SJSA1 (cell line): ENCODE measurements at regions not wholly inside any gene's neighbourhood (a gene's known extent, or its start where the extent isn't known, plus 50 kb on each side); places are given as distances from the start of the nearest gene placed in this dataset.

ENCODE experiments used
- DNase-seq, 2 experiments: peaks; one replicate each; pipeline ENCODE4 v3.0.0-alpha.2; 2015 to 2020; ENCODE audit warnings: low spot score in 2 of 2, low read depth in 1 of 2
- H3K27ac ChIP-seq: fragments of 250-450 bp; sonication (Bioruptor Pico); 2 replicates; pipeline ENCODE4 v1.5.1; 2020; ENCODE audit warnings: mild to moderate bottlenecking, moderate library complexity
- H3K27me3 ChIP-seq: fragments of 250-450 bp; sonication (Bioruptor Pico); replicated peaks from 2 replicates; pipeline ENCODE4 v1.5.1; 2020; ENCODE audit warnings: mild to moderate bottlenecking, moderate library complexity
- H3K36me3 ChIP-seq: fragments of 250-450 bp; sonication (Bioruptor Pico); 2 replicates; pipeline ENCODE4 v1.5.1; 2020; ENCODE audit warnings: mild to moderate bottlenecking
- H3K4me1 ChIP-seq: fragments of 250-450 bp; sonication (Bioruptor Pico); replicated peaks from 2 replicates; pipeline ENCODE4 v1.6.1; 2021; ENCODE audit warnings: mild to moderate bottlenecking
- H3K4me3 ChIP-seq: fragments of 250-450 bp; sonication (Bioruptor Pico); 2 replicates; pipeline ENCODE4 v1.5.1; 2020; ENCODE audit warnings: mild to moderate bottlenecking
- H3K9me3 ChIP-seq: fragments of 250-450 bp; sonication (Bioruptor Pico); replicated peaks from 2 replicates; pipeline ENCODE4 v1.5.1; 2020; ENCODE audit warnings: mild to moderate bottlenecking

DNA sequence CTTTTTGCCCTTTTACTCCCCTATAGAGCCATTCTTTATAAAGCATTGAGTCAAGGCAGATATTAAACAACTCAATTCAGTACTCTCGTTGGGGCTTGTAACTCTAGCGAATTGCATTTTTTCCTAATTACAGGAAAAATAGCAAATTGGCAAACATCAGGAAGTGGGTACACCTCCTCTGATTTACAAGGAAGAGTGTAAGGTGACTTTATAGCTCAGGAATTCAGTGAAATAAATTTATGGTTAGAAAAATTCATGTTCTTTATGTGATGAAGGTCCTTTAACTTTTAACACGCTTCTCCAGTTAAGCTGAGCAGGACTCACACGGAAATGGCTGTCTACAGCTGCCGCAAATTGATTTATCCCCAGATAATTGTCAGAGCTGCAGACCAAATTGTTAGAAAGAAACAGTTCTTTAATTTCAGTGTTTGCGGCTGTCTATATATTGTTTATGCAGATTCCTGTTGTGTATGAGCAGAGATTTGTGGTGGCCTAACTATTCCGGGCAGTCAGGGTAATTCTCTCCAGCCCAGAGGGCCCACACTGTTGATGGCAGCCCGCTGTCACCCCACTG, 151.1 kb upstream of the MKI67 start:
- Histone ChIP-seq H3K9me3 (no peaks in the 10 kb centered on the region), H3K4me1 (no peaks in the 10 kb centered on the region), H3K27ac (no peak overlapping the region), H3K4me3 (no peak overlapping the region), H3K27me3 (no peaks in the 10 kb centered on the region), H3K36me3 (no peaks in the 10 kb centered on the region)
- DNase-seq: no peak

DNA sequence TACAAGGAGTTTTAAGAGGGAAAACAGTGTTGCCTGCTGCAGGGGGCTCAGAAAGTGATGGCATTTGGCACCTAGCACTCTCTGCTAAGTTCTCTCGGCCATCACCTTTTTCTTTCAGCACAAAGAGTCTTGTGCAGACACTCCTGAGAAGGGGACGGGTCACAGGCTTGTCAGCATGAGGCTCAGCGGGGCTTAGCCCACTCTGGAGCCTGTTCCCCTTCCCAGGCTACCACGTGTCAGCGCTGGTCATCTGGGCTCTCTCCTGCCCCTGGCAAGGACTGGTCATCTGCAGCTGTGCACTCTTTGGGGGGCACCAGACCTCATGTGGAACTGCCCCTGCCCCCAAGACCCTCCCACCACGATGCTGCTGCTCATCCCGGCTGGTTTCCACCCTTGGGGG, 152.1 kb upstream of the MKI67 start:
- no peaks in the 10 kb centered on the region for H3K4me1 ChIP-seq
- H3K36me3 ChIP-seq: no peaks in the 10 kb centered on the region
- H3K27ac ChIP-seq: no peak overlapping the region
- no peaks in the 10 kb centered on the region for H3K9me3 ChIP-seq
- no peaks in the 10 kb centered on the region for H3K27me3 ChIP-seq
- H3K4me3 ChIP-seq: no peak overlapping the region
- DNase-seq: no peak

DNA sequence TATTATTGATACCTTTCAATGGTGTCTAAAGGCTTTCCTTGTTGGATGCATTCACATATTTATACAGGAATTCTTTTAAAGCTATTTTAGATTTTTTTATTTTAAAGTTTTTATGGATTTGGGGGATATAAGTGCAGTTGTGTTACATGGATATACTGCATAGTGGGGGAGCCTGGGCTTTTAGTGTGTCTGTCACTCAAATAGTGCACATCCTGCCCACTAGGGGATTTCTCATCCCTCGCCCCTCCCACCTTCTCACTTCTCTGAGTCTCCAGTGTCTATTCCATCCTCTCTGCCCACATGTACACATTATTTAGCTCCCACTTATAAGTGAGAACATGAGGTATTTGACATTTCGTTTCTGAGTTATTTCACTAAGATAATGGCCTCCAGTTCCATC, 154.0 kb upstream of the MKI67 start:
- no peaks in the 10 kb centered on the region for H3K9me3 ChIP-seq
- H3K27me3 ChIP-seq: no peaks in the 10 kb centered on the region
- no peaks in the 10 kb centered on the region for H3K4me1 ChIP-seq
- H3K4me3 ChIP-seq: no peak overlapping the region
- H3K36me3 ChIP-seq: no peaks in the 10 kb centered on the region
- H3K27ac ChIP-seq: no peak overlapping the region
- no peak for DNase-seq

DNA sequence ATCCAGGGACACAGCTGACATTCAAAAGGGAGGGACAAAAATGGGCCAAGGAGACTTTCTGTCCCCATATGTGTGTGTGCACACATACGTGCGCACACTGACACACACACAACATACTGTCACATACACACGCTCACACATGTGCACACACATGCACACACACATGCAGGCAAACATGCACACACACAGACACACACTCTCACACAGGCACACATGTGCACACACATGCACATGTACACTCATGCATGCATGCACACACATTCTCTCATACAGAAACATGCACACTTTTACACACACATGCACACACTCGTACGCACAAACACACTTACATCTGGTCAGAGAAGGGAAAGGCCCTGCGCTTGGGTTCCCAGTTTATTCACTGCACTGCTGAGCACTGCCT, 155.1 kb upstream of the MKI67 start:
- DNase-seq: no peak
- no peaks in the 10 kb centered on the region for H3K27me3 ChIP-seq
- H3K9me3 ChIP-seq: no peaks in the 10 kb centered on the region
- H3K4me3 ChIP-seq: no peak overlapping the region
- no peaks in the 10 kb centered on the region for H3K4me1 ChIP-seq
- no peaks in the 10 kb centered on the region for H3K36me3 ChIP-seq
- H3K27ac ChIP-seq: no peak overlapping the region

DNA sequence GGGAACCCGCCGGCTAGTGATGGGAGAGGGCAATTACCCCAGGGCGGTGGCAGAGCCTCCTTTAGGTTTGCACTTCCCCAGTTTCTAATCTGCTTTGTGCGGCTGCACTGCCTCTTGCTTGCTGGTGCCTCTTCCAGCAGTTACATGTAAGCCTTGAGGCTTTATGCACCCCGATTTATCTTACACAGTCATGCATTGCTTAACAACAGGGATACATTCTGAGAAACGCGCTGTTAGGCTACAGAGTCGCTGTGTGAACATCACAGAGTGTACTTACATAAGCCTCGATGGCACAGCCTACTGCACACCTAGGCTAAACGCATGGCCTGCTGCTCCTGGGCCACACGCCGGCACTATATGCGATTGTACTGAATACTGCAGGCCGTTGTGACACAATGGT, 155.6 kb upstream of the MKI67 start:
- H3K27me3 ChIP-seq: no peaks in the 10 kb centered on the region
- H3K4me3 ChIP-seq: no peak overlapping the region
- H3K36me3 ChIP-seq: no peaks in the 10 kb centered on the region
- DNase-seq: no peak
- H3K9me3 ChIP-seq: no peaks in the 10 kb centered on the region
- no peaks in the 10 kb centered on the region for H3K4me1 ChIP-seq
- H3K27ac ChIP-seq: no peak overlapping the region

DNA sequence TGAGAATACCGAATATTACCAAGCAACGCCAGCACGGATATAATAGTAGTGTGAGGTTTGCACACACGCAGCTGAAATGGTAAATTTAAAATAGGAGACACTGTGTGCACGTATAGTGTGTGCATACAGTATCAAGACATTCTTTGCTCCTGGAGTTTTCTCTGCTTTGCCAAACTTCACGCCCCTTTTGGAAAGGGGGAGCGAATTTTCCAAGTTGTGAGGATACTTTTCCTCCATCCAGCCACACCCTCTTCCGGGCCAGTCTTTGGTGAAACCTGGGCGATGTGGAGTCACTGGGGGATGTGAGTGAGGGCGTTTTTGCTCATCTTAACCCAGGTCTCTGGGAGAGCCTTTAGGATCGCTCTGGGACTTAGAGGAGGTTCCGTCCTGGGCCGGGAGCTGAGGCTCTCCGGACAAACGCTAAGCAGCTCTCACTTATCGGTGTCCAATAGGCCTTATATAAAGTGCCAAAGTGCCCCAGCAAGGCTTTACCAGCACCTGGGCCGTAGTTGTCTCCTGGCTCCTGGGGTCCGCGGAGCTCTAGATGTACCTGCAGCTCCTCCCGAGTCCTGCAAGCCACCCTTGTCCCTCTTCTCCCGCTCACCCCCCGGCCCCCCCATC, 160.0 kb upstream of the MKI67 start:
- no peak overlapping the region for H3K27ac ChIP-seq
- H3K4me3 ChIP-seq: no peak overlapping the region
- no peaks in the 10 kb centered on the region; the same call in 1 of the 2 replicates for H3K27me3 ChIP-seq
- no peaks in the 10 kb centered on the region for H3K36me3 ChIP-seq
- no peaks in the 10 kb centered on the region for H3K4me1 ChIP-seq
- no peak for DNase-seq
- H3K9me3 ChIP-seq: no peaks in the 10 kb centered on the region

DNA sequence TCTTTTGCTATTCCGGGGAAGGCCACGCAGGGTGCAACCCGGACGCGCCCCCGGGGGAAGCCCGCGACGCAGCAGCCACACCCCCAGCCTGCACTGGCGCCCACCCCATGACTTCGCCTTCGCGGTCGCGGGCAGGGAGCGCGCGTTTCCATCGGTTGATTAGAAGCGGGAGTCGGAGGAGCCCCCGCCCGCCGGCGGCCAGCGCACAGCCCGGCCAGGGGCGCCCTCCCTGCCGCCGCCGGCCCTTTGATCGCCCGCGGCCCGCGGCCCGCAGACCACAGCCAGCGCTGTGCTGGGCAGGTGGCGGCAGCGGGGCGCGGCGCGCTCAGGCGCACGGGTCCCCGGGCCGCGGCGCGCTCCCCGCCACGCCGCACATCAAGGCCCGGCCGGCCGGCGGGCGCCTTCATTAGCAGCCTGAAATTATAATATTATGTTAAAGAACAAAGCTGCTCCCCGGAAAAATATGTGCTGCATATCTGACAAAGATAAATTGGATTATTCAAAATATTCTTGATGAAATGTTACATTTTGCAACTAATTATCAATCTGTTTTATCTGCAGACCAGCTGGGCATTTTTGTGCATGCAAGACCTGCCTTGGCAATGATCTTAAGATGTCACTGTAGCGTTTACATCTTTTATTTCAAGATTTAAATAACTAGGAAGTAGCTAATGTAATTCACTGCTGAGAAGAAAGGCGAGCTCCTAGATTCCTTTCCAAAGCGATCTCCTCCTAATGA, 160.7 kb upstream of the MKI67 start:
- H3K27ac ChIP-seq: no peak overlapping the region
- no peak overlapping the region for H3K4me3 ChIP-seq
- H3K4me1 ChIP-seq: no peaks in the 10 kb centered on the region
- no peak for DNase-seq
- H3K36me3 ChIP-seq: no peaks in the 10 kb centered on the region
- H3K27me3 ChIP-seq: no peaks in the 10 kb centered on the region; the same call in 1 of the 2 replicates
- H3K9me3 ChIP-seq: no peaks in the 10 kb centered on the region

DNA sequence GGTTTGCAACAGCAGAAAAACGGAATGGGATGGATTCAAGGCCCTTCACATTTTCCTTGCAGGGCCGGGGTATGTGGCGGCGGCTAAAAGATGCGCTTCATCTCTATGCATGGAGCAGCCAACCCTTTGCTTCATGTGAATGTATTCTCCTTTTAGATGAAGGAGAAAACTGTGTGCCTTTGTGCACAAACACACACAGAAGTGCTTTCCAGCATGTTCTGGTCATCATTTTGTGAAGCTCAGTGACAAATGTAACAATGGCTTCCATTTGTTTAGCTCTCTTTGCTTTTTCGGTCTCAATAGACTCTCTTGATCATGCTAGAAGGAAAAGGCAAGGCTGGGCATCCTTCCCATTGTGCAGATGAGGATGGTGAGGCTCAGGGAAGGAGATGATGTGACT, 161.7 kb upstream of the MKI67 start:
- no peaks in the 10 kb centered on the region for H3K9me3 ChIP-seq
- no peak overlapping the region for H3K4me3 ChIP-seq
- no peak for DNase-seq
- H3K36me3 ChIP-seq: no peaks in the 10 kb centered on the region
- H3K27me3 ChIP-seq: no peaks in the 10 kb centered on the region; the same call in 1 of the 2 replicates
- no peaks in the 10 kb centered on the region for H3K4me1 ChIP-seq
- no peak overlapping the region for H3K27ac ChIP-seq

DNA sequence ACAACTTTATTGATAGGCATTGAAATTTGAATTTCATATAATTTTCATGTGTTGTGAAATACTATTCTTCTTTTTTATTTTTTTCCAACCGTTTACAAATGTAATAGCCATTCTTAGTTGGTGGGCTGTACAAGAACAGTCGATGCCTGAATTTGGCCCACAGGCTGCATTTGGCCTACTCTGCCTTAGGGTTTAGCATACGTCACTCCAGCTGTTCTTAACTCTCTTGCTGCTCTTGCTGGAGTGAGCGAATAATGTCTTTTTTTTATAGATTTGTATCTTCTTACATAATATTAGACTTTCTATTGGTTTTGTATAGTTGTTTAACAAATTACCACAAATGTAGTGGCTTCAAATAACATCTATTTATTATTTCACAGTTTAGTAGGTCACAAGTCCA, 163.4 kb upstream of the MKI67 start:
- Histone ChIP-seq H3K4me1 (no peaks in the 10 kb centered on the region), H3K4me3 (no peak overlapping the region), H3K9me3 (no peaks in the 10 kb centered on the region; the same call in 1 of the 2 replicates)

DNA sequence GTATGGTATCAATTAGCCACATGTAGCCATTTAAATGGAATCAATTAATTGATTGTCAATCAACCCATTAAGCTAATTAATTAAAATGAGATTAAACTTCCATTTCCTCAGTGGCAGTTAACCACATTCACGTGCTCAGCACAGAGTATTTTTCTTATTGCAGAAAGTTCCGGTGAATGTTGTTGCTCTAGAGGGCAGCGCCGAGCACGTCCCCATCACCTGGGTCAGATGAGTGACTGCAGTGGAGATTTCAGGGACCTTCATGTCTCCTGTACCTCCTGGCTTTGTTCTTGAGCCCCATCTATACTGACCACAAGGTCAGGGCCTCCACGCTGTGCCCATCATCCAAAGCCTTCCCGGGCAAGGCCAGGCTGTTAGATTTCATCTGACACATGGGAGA, 168.8 kb upstream of the MKI67 start:
- Histone ChIP-seq H3K27me3 (no peaks in the 10 kb centered on the region), H3K27ac (no peak overlapping the region), H3K9me3 (no peaks in the 10 kb centered on the region; the same call in 1 of the 2 replicates), H3K4me1 (no peaks in the 10 kb centered on the region), H3K36me3 (no peaks in the 10 kb centered on the region), H3K4me3 (no peak overlapping the region)
- no peak for DNase-seq

More for the DNA sequence above, 163.4 kb upstream of the MKI67 start:
- no peak for DNase-seq
- H3K27ac ChIP-seq: no peak overlapping the region
- H3K36me3 ChIP-seq: no peaks in the 10 kb centered on the region
- no peaks in the 10 kb centered on the region; the same call in 1 of the 2 replicates for H3K27me3 ChIP-seq

DNA sequence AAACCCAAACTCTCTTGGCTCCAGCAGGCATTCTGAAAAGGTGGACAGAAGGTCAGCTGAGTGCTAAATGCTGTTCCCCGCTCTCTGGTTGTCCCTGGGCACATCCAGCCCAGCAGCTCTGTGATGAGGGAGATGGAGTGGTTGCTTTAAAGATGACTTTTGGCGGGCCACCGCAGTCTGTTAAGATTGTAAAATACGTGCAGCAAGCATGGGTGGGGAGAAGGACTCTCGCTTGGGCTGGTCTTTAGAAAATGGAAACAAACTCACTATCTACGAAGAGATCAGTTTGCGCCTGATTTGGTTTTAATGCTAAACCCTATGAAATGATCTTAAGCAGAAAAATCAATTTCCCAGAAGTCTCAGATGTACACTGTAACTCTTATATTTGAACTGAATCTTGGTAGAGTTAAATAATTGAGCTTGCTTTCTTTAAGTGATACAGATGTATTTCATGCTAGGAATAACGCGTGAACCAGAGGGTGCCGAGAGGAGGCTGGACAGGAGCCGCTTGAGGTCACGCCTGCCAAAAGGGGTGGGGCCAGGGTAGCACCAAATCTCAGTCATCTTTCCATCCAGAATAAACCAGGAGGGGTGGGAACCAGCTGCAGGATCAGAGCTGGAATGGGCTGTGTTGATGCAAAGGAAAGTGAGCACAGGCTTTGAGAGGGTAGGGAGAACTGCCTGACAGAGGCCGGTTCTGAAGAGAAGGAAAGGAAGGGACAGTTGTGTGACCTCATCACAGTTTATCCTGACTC, 170.2 kb upstream of the MKI67 start:
- Histone ChIP-seq H3K27me3 (no peaks in the 10 kb centered on the region), H3K9me3 (no peaks in the 10 kb centered on the region; the same call in 1 of the 2 replicates), H3K27ac (no peak overlapping the region), H3K36me3 (no peaks in the 10 kb centered on the region), H3K4me1 (no peaks in the 10 kb centered on the region), H3K4me3 (no peak overlapping the region)
- no peak for DNase-seq

DNA sequence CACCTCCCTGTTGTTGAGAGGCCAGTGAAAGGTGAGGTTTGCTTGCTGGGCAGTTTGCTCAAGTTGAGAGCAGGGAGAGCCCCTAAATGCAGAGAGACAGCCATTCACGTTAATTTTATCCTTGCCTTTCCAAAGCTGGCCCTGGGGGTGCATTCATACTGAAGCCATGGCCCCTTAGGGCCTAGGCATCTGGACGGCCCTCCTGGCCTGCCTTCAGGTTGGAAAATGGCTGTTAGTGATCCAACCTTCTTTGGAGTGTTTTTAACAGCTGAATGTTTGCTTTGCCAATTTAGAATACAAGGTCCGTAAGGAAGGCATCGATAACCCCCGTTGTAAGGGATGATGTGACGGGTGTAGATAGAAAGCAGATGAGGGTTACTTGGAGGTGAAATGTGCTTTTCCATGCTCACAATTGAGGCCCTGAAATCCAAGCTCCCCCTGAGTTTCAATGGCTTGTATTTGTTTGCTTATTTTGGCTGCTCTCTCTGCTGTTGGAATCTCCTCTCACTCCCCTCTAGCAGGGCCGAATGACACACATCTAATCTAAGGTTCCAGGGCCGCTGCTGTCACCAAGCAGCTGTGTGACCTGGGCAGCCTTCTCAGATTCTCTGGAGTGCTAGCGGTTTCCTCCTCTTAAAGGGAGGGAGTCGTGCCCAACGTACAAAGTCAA, 171.6 kb upstream of the MKI67 start:
- H3K9me3 ChIP-seq: no peaks in the 10 kb centered on the region; the same call in 1 of the 2 replicates
- H3K4me3 ChIP-seq: no peak overlapping the region
- H3K27me3 ChIP-seq: no peaks in the 10 kb centered on the region
- no peak for DNase-seq
- no peak overlapping the region for H3K27ac ChIP-seq
- no peaks in the 10 kb centered on the region for H3K4me1 ChIP-seq
- H3K36me3 ChIP-seq: no peaks in the 10 kb centered on the region

DNA sequence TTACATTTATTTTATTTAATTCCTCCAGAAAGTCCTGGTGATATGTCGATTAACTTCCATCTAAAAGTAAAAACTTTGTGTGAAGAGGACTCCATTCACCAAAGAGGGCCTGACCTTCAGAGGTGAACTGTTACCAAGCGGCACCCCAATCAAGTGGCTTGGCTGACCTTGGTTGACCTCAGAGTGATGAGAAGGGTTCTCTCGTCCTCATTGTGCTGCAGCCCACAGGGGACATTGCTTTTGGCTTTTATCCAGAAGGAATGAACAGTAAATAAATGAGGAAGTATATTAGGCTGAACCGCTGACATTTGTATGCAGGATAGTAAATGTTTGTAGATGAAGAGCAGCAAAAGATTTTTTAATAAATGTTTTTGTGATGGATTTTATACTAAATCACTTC, 172.4 kb upstream of the MKI67 start:
- no peaks in the 10 kb centered on the region for H3K27me3 ChIP-seq
- no peak for DNase-seq

More for the DNA sequence above, 172.4 kb upstream of the MKI67 start:
- H3K9me3 ChIP-seq: no peaks in the 10 kb centered on the region; the same call in 1 of the 2 replicates
- H3K36me3 ChIP-seq: no peaks in the 10 kb centered on the region
- H3K4me1 ChIP-seq: no peaks in the 10 kb centered on the region
- H3K27ac ChIP-seq: no peak overlapping the region
- H3K4me3 ChIP-seq: no peak overlapping the region
